GM23338 (cell line): ENCODE measurements at regions not wholly inside any gene's neighbourhood (a gene's known extent, or its start where the extent isn't known, plus 50 kb on each side); places are given as distances from the start of the nearest gene placed in this dataset.

Experiments used
- ATAC-seq: fragments of 200-7000 bp; cut with Tn5 transposase; 3 replicates; pipeline ENCODE4 v1.9.1; 2020
- DNase-seq: peaks from one replicate; pipeline ENCODE4 v3.0.0-alpha.2; 2015; ENCODE audit warnings: low spot score
- H2AFZ ChIP-seq: fragments of 200-600 bp; sonication (generic); 2 replicates; pipeline ENCODE4 v1.8.0; 2016; ENCODE audit warnings: antibody characterized with exemption, mild to moderate bottlenecking, moderate library complexity
- H3F3A ChIP-seq: fragments of 200-600 bp; sonication (generic); replicated peaks from 2 replicates; pipeline ENCODE4 v1.8.0; 2017; ENCODE audit warnings: antibody characterized with exemption, mixed run types, low read depth
- H3K27ac ChIP-seq: fragments of 200-600 bp; sonication (generic); 2 replicates; pipeline ENCODE4 v1.6.1; 2016; ENCODE audit warnings: low read depth
- H3K27me3 ChIP-seq: fragments of 200-600 bp; sonication (generic); 2 replicates; pipeline ENCODE4 v1.8.0; 2016; ENCODE audit warnings: mild to moderate bottlenecking, mixed run types, moderate library complexity; ENCODE audit not compliant: insufficient read depth
- H3K36me3 ChIP-seq: fragments of 200-600 bp; sonication (generic); 2 replicates; pipeline ENCODE4 v1.8.0; 2016; ENCODE audit warnings: mild to moderate bottlenecking; ENCODE audit not compliant: insufficient read depth
- H3K4me1 ChIP-seq: fragments of 200-600 bp; sonication (generic); 2 replicates; pipeline ENCODE4 v1.8.0; 2016; ENCODE audit warnings: mild to moderate bottlenecking, moderate library complexity; ENCODE audit not compliant: insufficient read depth
- H3K4me2 ChIP-seq: fragments of 200-600 bp; sonication (generic); 2 replicates; pipeline ENCODE4 v1.7.1; 2017; ENCODE audit warnings: mixed run types
- H3K4me3 ChIP-seq: fragments of 200-600 bp; sonication (generic); 2 replicates; pipeline ENCODE4 v1.6.1; 2016; ENCODE audit warnings: mixed run types
- H3K79me2 ChIP-seq: fragments of 200-600 bp; sonication (generic); replicated peaks from 2 replicates; pipeline ENCODE4 v1.8.0; 2017; ENCODE audit warnings: mild to moderate bottlenecking; ENCODE audit not compliant: insufficient read depth
- H3K9me2 ChIP-seq: fragments of 200-600 bp; sonication (generic); 2 replicates; pipeline ENCODE4 v1.8.0; 2017; ENCODE audit not compliant: insufficient read depth
- H4K20me1 ChIP-seq: fragments of 200-600 bp; sonication (generic); replicated peaks from 2 replicates; pipeline ENCODE4 v1.8.0; 2017; ENCODE audit warnings: mild to moderate bottlenecking; ENCODE audit not compliant: insufficient read depth
- H3K27ac Mint-ChIP-seq: 2 replicates; pipeline ENCODE4 v1.8.0; 2020; ENCODE audit warnings: inconsistent platforms, mild to moderate bottlenecking, moderate library complexity, mixed read lengths
- H3K27me3 Mint-ChIP-seq: 3 replicates; pipeline ENCODE4 v1.8.0; 2022; ENCODE audit warnings: low read depth, mild to moderate bottlenecking, moderate library complexity, mixed read lengths, inconsistent platforms; ENCODE audit not compliant: insufficient read depth, poor library complexity
- H3K36me3 Mint-ChIP-seq: 3 replicates; pipeline ENCODE4 v1.8.0; 2021; ENCODE audit warnings: low read depth, mild to moderate bottlenecking, inconsistent platforms, moderate library complexity, mixed read lengths
- H3K4me1 Mint-ChIP-seq: 3 replicates; pipeline ENCODE4 v1.8.0; 2020; ENCODE audit warnings: mild to moderate bottlenecking, inconsistent platforms, mixed read lengths
- H3K4me3 Mint-ChIP-seq: 3 replicates; pipeline ENCODE4 v1.8.0; 2021; ENCODE audit warnings: moderate library complexity, mild to moderate bottlenecking, inconsistent platforms, mixed read lengths
- H3K9me3 Mint-ChIP-seq: 3 replicates; pipeline ENCODE4 v1.8.0; 2020; ENCODE audit warnings: moderate library complexity, mild to moderate bottlenecking, inconsistent platforms, mixed read lengths
- EZH2 ChIP-seq: fragments of 200-600 bp; sonication (generic); IDR thresholded peaks from one replicate; pipeline ENCODE4 v1.8.0; 2017; ENCODE audit warnings: antibody characterized with exemption, mild to moderate bottlenecking, low read depth; ENCODE audit not compliant: unreplicated experiment
- EZH2phosphoT487 ChIP-seq: fragments of 200-600 bp; sonication (generic); IDR thresholded peaks from one replicate; pipeline ENCODE4 v1.8.1; 2018; ENCODE audit warnings: antibody characterized with exemption; ENCODE audit not compliant: unreplicated experiment
- JUNB ChIP-seq: IDR thresholded peaks from one replicate; pipeline ENCODE4 v1.6.1; 2016; ENCODE audit warnings: antibody characterized with exemption; ENCODE audit not compliant: unreplicated experiment
- STAT1 ChIP-seq: IDR thresholded peaks from one replicate; pipeline ENCODE4 v1.6.1; 2016; ENCODE audit warnings: antibody characterized with exemption; ENCODE audit not compliant: unreplicated experiment
- ZNF331 ChIP-seq: fragments of 250-450 bp; sonication (Bioruptor Pico); IDR thresholded peaks from 2 replicates; pipeline ENCODE4 v1.5.0; 2020; ENCODE audit warnings: low read depth, mild to moderate bottlenecking, moderate library complexity
- TF ChIP-seq, protein P1 (sequence below): fragments of 250-450 bp; sonication (Bioruptor Pico); IDR thresholded peaks from 2 replicates; pipeline ENCODE4 v1.5.0; 2020; ENCODE audit warnings: mild to moderate bottlenecking, moderate library complexity
- TF ChIP-seq, protein P2 (sequence below): IDR thresholded peaks from 2 replicates; pipeline ENCODE4 v1.6.1; 2016; ENCODE audit warnings: antibody characterized with exemption
- TF ChIP-seq, protein P3 (sequence below): IDR thresholded peaks from one replicate; pipeline ENCODE4 v1.6.1; 2018; ENCODE audit warnings: antibody characterized with exemption; ENCODE audit not compliant: unreplicated experiment

DNA sequence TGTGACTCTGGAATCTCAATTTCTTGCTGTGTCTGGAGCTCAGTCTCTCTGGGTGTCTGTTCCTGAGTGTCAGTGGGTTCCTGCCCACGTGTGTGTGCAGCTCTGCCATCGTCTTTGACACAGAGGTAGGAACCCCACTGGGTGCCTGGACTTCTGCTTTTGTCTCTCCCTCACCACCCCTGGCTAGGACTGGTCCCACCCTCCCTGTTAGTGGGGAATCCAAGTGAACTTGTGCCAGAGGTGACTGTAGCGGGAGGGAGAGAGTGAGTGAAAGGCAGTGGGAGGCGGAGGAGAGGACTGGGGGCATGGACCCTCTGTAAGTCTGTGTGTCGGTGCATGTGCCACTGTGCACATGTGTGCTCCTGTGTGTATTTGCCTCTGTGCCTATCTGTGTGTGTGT lies 299.9 kb upstream of the ZMIZ1 start:
- Histone ChIP-seq H2AFZ (no peak overlapping the region), H3K79me2 (no peaks in the 10 kb centered on the region), H3K4me2 (no peak overlapping the region), H3K9me2 (no peaks in the 10 kb centered on the region), H3K4me3 (no peak overlapping the region), H3K27ac (no peak overlapping the region), H3F3A (no peaks in the 10 kb centered on the region), H4K20me1 (no peaks in the 10 kb centered on the region), H3K36me3 (no peaks in the 10 kb centered on the region), H3K27me3 (no peaks in the 10 kb centered on the region), H3K4me1 (no peaks in the 10 kb centered on the region)
- TF ChIP-seq, protein P1, sequence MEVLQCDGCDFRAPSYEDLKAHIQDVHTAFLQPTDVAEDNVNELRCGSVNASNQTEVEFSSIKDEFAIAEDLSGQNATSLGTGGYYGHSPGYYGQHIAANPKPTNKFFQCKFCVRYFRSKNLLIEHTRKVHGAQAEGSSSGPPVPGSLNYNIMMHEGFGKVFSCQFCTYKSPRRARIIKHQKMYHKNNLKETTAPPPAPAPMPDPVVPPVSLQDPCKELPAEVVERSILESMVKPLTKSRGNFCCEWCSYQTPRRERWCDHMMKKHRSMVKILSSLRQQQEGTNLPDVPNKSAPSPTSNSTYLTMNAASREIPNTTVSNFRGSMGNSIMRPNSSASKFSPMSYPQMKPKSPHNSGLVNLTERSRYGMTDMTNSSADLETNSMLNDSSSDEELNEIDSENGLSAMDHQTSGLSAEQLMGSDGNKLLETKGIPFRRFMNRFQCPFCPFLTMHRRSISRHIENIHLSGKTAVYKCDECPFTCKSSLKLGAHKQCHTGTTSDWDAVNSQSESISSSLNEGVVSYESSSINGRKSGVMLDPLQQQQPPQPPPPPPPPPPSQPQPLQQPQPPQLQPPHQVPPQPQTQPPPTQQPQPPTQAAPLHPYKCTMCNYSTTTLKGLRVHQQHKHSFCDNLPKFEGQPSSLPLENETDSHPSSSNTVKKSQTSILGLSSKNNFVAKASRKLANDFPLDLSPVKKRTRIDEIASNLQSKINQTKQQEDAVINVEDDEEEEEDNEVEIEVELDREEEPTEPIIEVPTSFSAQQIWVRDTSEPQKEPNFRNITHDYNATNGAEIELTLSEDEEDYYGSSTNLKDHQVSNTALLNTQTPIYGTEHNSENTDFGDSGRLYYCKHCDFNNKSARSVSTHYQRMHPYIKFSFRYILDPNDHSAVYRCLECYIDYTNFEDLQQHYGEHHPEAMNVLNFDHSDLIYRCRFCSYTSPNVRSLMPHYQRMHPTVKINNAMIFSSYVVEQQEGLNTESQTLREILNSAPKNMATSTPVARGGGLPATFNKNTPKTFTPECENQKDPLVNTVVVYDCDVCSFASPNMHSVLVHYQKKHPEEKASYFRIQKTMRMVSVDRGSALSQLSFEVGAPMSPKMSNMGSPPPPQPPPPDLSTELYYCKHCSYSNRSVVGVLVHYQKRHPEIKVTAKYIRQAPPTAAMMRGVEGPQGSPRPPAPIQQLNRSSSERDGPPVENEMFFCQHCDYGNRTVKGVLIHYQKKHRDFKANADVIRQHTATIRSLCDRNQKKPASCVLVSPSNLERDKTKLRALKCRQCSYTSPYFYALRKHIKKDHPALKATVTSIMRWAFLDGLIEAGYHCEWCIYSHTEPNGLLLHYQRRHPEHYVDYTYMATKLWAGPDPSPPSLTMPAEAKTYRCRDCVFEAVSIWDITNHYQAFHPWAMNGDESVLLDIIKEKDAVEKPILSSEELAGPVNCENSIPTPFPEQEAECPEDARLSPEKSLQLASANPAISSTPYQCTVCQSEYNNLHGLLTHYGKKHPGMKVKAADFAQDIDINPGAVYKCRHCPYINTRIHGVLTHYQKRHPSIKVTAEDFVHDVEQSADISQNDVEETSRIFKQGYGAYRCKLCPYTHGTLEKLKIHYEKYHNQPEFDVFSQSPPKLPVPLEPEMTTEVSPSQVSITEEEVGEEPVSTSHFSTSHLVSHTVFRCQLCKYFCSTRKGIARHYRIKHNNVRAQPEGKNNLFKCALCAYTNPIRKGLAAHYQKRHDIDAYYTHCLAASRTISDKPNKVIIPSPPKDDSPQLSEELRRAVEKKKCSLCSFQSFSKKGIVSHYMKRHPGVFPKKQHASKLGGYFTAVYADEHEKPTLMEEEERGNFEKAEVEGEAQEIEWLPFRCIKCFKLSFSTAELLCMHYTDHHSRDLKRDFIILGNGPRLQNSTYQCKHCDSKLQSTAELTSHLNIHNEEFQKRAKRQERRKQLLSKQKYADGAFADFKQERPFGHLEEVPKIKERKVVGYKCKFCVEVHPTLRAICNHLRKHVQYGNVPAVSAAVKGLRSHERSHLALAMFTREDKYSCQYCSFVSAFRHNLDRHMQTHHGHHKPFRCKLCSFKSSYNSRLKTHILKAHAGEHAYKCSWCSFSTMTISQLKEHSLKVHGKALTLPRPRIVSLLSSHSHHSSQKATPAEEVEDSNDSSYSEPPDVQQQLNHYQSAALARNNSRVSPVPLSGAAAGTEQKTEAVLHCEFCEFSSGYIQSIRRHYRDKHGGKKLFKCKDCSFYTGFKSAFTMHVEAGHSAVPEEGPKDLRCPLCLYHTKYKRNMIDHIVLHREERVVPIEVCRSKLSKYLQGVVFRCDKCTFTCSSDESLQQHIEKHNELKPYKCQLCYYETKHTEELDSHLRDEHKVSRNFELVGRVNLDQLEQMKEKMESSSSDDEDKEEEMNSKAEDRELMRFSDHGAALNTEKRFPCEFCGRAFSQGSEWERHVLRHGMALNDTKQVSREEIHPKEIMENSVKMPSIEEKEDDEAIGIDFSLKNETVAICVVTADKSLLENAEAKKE (CRISPR knock-in tag), result no peak
- TF ChIP-seq, protein P2, sequence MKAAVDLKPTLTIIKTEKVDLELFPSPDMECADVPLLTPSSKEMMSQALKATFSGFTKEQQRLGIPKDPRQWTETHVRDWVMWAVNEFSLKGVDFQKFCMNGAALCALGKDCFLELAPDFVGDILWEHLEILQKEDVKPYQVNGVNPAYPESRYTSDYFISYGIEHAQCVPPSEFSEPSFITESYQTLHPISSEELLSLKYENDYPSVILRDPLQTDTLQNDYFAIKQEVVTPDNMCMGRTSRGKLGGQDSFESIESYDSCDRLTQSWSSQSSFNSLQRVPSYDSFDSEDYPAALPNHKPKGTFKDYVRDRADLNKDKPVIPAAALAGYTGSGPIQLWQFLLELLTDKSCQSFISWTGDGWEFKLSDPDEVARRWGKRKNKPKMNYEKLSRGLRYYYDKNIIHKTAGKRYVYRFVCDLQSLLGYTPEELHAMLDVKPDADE, result no peak
- TF ChIP-seq STAT1 (no peak), EZH2phosphoT487 (no peak), ZNF331 (CRISPR knock-in tag) (no peak), JUNB (no peak), EZH2 (no peak)
- TF ChIP-seq, protein P3, sequence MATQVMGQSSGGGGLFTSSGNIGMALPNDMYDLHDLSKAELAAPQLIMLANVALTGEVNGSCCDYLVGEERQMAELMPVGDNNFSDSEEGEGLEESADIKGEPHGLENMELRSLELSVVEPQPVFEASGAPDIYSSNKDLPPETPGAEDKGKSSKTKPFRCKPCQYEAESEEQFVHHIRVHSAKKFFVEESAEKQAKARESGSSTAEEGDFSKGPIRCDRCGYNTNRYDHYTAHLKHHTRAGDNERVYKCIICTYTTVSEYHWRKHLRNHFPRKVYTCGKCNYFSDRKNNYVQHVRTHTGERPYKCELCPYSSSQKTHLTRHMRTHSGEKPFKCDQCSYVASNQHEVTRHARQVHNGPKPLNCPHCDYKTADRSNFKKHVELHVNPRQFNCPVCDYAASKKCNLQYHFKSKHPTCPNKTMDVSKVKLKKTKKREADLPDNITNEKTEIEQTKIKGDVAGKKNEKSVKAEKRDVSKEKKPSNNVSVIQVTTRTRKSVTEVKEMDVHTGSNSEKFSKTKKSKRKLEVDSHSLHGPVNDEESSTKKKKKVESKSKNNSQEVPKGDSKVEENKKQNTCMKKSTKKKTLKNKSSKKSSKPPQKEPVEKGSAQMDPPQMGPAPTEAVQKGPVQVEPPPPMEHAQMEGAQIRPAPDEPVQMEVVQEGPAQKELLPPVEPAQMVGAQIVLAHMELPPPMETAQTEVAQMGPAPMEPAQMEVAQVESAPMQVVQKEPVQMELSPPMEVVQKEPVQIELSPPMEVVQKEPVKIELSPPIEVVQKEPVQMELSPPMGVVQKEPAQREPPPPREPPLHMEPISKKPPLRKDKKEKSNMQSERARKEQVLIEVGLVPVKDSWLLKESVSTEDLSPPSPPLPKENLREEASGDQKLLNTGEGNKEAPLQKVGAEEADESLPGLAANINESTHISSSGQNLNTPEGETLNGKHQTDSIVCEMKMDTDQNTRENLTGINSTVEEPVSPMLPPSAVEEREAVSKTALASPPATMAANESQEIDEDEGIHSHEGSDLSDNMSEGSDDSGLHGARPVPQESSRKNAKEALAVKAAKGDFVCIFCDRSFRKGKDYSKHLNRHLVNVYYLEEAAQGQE, result no peak
- Mint-ChIP-seq H3K27ac (no peak overlapping the region), H3K9me3 (no peaks in the 10 kb centered on the region), H3K36me3 (no peaks in the 10 kb centered on the region; the same call in 2 of the 3 replicates), H3K4me1 (peaks cover 4% of the 10 kb centered on the region; the same call in 2 of the 3 replicates), H3K27me3 (peaks cover 11% of the 10 kb centered on the region), H3K4me3 (no peak overlapping the region)
- ATAC-seq (no peak), DNase-seq (no peak)
